Activated naive CD8-positive, alpha-beta T cell treated with anti-CD3 and anti-CD28 coated beads, Interleukin-2, amount 10 ng/mL, durations not matched to agents 7 days and 5 days (primary cell): ENCODE measurements at regions not wholly inside any gene's neighbourhood (a gene's known extent, or its start where the extent isn't known, plus 50 kb on each side); places are given as distances from the start of the nearest gene placed in this dataset.

ENCODE experiments used
- ATAC-seq: fragments of 150-1000 bp; cut with Tn5 transposase; one replicate; pipeline ENCODE4 v1.10.0; 2021; ENCODE audit warnings: low read depth, moderate library complexity
- POLR2A ChIA-PET: fragments of 350-600 bp; sonication (Branson Sonifier 250); formaldehyde crosslinking; loops from one replicate; lab custom pipeline; 2021; ENCODE audit warnings: antibody characterized with exemption; lab: Charles Lee
- DNase-seq: peaks from one replicate; pipeline ENCODE4 v3.0.0; 2021
- H3K27ac Mint-ChIP-seq: one replicate; pipeline ENCODE4 v1.8.0; 2022; ENCODE audit warnings: mild to moderate bottlenecking, mixed read lengths
- H3K27me3 Mint-ChIP-seq: one replicate; pipeline ENCODE4 v1.8.0; 2022; ENCODE audit warnings: mild to moderate bottlenecking, moderate library complexity, mixed read lengths
- H3K36me3 Mint-ChIP-seq: one replicate; pipeline ENCODE4 v1.8.0; 2021; ENCODE audit warnings: mild to moderate bottlenecking, mixed read lengths
- H3K4me1 Mint-ChIP-seq: one replicate; pipeline ENCODE4 v1.8.0; 2021; ENCODE audit warnings: mixed read lengths
- H3K4me3 Mint-ChIP-seq: one replicate; pipeline ENCODE4 v1.8.0; 2022; ENCODE audit warnings: mild to moderate bottlenecking, moderate library complexity, mixed read lengths
- H3K9me3 Mint-ChIP-seq: one replicate; pipeline ENCODE4 v1.8.0; 2021; ENCODE audit warnings: mixed read lengths

DNA sequence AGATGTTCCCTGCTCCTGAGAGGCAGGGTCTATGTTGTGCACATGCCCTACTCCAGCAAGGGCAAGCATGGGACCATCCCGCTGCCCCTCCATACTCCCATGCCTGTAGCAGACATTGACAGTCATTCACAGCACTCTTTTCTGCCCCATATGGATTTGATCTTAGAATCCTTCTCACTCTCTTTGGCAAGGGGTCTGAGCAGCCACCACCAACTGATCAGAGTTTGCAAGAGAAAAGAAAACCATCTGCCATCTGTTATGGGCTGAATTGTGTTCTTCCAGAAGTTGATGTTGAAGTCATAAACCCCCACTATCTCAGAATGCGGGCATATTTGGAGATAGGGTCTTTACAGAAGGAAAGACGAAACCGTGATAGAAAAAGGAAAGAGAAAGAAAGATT lies 315.1 kb upstream of the CLINT1 start:
- POLR2A ChIA-PET, result no interaction called here
- Mint-ChIP-seq H3K27ac (no peak overlapping the region), H3K9me3 (no peaks in the 10 kb centered on the region), H3K27me3 (peaks cover 7% of the 10 kb centered on the region), H3K4me3 (no peak overlapping the region), H3K4me1 (no peaks in the 10 kb centered on the region), H3K36me3 (no peaks in the 10 kb centered on the region)
- ATAC-seq (no peak), DNase-seq (no peak)

- Mint-ChIP-seq H3K4me3 (no peak overlapping the region), H3K4me1 (no peaks in the 10 kb centered on the region), H3K9me3 (no peaks in the 10 kb centered on the region), H3K27ac (no peak overlapping the region), H3K27me3 (peaks cover 7% of the 10 kb centered on the region), H3K36me3 (no peaks in the 10 kb centered on the region)
- POLR2A ChIA-PET, result no interaction called here
- ATAC-seq (no peak), DNase-seq (no peak)
Observed at GRCh38 chr5:158172005-158172404, 313.1 kb upstream of the CLINT1 start.

GRCh38 chr5:158170534-158170933 lies 311.6 kb upstream of the CLINT1 start:
- DNase-seq (no peak), ATAC-seq (no peak)
- no peaks in the 10 kb centered on the region for H3K9me3 Mint-ChIP-seq
- no peak overlapping the region for H3K27ac Mint-ChIP-seq
- H3K36me3 Mint-ChIP-seq, result no peaks in the 10 kb centered on the region
- POLR2A ChIA-PET, result no interaction called here
- peaks cover 1% of the 10 kb centered on the region for H3K4me1 Mint-ChIP-seq
- no peak overlapping the region for H3K4me3 Mint-ChIP-seq
- H3K27me3 Mint-ChIP-seq, result peaks cover 7% of the 10 kb centered on the region

DNA sequence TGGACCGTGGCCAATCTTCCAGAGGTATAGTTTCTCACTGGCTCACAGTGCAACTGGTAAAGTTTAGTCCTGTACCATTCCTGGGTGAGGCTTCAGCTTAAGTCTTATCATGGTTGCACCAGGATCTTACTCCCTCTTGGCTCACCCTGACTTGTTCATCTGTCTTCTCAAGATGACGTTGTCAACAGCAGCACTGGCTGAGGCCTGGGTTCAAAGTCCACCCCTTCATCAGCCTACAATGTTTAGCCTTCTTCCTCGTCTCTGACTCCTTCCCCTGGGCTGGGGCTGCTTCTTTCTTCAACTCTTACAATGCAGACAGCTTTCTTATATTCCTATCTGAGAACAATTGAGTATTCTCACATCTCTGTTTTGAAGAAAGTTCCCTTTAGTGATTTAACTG lies 311.1 kb upstream of the CLINT1 start:
- H3K4me3 Mint-ChIP-seq, result no peak overlapping the region
- POLR2A ChIA-PET, result no interaction called here
- DNase-seq (no peak), ATAC-seq (no peak)
- H3K9me3 Mint-ChIP-seq, result no peaks in the 10 kb centered on the region
- H3K27ac Mint-ChIP-seq, result no peak overlapping the region
- H3K4me1 Mint-ChIP-seq, result peaks cover 1% of the 10 kb centered on the region
- H3K36me3 Mint-ChIP-seq, result no peaks in the 10 kb centered on the region
- peaks cover 7% of the 10 kb centered on the region for H3K27me3 Mint-ChIP-seq

- Mint-ChIP-seq H3K27ac (no peak overlapping the region), H3K9me3 (no peaks in the 10 kb centered on the region), H3K4me3 (no peak overlapping the region), H3K4me1 (peaks cover 1% of the 10 kb centered on the region), H3K27me3 (peaks cover 5% of the 10 kb centered on the region), H3K36me3 (no peaks in the 10 kb centered on the region)
- DNase-seq (no peak), ATAC-seq (no peak)
- POLR2A ChIA-PET, result no interaction called here
Observed at GRCh38 chr5:158166424-158166823, 307.5 kb upstream of the CLINT1 start.

- DNase-seq (no peak), ATAC-seq (no peak)
- Mint-ChIP-seq H3K9me3 (no peaks in the 10 kb centered on the region), H3K36me3 (no peaks in the 10 kb centered on the region), H3K4me3 (no peak overlapping the region), H3K27me3 (peaks cover 5% of the 10 kb centered on the region), H3K4me1 (peaks cover 1% of the 10 kb centered on the region), H3K27ac (no peak overlapping the region)
- POLR2A ChIA-PET, result no interaction called here
Observed at GRCh38 chr5:158165647-158166046, 306.7 kb upstream of the CLINT1 start.

DNA sequence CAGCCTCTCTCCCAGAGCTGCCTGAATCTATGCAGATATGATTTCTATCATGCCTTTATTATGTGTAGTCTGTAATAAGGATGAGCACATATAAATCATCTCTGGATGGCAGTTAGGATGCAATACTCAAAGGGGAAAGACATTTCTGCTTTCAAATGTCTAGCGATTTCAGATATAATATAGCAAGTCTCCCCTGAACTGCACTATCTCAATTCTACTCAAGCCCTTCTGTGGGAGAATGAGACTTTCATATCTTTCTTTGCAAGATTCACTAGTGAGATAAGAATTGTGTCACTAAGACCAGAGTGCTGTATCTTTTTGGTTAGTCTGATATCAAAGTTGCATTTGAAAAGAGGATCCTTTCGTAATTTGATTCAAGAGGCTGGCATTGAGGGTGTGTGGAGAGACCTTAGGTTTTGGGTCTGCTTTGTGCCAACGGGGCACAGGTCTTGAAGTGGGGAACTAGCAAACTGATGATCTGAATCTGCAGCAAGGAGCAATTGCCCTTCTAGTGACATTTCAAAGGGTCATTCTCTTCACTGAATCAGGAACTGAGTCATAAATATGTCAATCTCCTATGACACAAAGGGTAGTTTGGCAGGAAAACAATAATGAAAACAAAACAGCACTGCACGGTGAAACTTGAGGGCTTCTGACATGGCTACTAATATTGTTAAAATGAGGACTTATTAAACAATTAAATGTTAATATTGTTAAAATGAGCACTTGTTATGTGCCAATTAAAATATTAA lies 305.5 kb upstream of the CLINT1 start:
- no peaks in the 10 kb centered on the region for H3K36me3 Mint-ChIP-seq
- no peak overlapping the region for H3K4me3 Mint-ChIP-seq
- DNase-seq (no peak), ATAC-seq (no peak)
- peaks cover 1% of the 10 kb centered on the region for H3K4me1 Mint-ChIP-seq
- H3K27ac Mint-ChIP-seq, result no peak overlapping the region
- H3K9me3 Mint-ChIP-seq, result no peaks in the 10 kb centered on the region
- POLR2A ChIA-PET, result no interaction called here
- no peaks in the 10 kb centered on the region for H3K27me3 Mint-ChIP-seq

DNA sequence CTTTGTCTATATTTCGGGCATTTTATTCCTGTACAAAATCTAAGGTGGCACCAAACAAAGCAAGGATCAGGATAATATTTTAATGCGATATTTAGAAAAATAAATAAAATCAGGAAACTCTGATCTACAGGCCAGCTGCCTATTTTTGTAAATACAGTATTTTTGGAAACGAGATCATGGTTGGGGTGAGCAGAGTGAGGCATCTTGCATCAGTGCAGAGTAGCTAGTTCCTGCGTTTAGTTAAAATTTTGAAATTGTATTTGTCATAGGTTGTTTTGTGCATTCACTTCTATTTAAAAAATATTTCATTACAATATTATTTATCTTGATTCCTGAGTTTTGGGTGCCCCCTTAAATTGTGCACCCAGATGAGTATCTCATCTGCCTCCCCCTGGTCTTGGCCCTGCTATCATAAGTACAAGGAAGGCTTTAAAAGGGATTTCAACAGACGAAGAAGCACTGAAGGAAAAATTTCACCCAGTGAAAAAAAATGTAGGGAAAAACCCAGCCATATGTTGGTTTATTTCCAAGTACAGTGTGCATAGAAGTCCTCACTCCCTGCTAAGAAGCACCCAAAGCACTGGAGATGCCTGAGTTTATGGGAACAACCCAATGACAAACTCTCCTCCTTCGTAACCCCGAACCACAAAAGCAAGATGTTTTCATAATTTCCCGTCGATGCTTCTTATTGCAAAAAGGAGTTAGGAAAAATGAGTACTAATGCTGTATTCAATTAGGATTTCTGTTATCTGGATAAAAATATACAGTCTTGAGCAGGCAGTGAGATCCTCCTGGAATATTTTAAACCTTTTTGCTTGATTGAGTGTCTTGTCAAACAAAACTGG lies 304.7 kb upstream of the CLINT1 start:
- no peak for ATAC-seq
- H3K9me3 Mint-ChIP-seq, result no peaks in the 10 kb centered on the region
- H3K27me3 Mint-ChIP-seq, result no peaks in the 10 kb centered on the region
- H3K27ac Mint-ChIP-seq, result no peak overlapping the region
- POLR2A ChIA-PET, result no interaction called here
- no peaks in the 10 kb centered on the region for H3K36me3 Mint-ChIP-seq
- H3K4me1 Mint-ChIP-seq, result peaks cover 1% of the 10 kb centered on the region
- H3K4me3 Mint-ChIP-seq, result no peak overlapping the region
- DNase-seq, result no peak

- H3K4me3 Mint-ChIP-seq, result no peak overlapping the region
- no peaks in the 10 kb centered on the region for H3K27me3 Mint-ChIP-seq
- no peaks in the 10 kb centered on the region for H3K9me3 Mint-ChIP-seq
Observed at GRCh38 chr5:158162479-158163034, 303.6 kb upstream of the CLINT1 start.

DNA sequence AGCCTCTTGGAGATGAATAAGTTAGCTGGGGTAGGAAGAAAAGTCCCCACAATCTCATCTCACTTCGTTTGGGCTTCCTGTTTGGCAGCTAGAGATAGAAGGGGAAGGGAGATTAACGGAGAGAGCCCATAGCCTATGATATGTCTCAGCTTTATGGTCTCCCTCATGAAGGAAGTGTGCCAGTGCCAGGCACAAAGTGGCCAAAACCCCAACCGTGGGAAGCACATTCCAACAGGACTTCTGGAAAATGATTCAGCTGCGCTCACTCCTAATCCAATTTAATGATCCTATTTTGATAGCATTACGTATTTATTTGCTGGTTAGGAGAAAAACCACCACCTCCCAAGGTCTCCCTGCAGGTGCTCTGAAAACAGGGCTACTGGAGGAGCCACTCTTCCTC lies 303.1 kb upstream of the CLINT1 start:
- H3K27ac Mint-ChIP-seq, result no peak overlapping the region
- peaks cover 2% of the 10 kb centered on the region for H3K27me3 Mint-ChIP-seq

More at GRCh38 chr5:158162479-158163034, 303.6 kb upstream of the CLINT1 start:
- POLR2A ChIA-PET, result no interaction called here
- no peak for DNase-seq
- ATAC-seq, result no peak
- Mint-ChIP-seq H3K36me3 (no peaks in the 10 kb centered on the region), H3K27ac (no peak overlapping the region), H3K4me1 (peaks cover 1% of the 10 kb centered on the region)

DNA sequence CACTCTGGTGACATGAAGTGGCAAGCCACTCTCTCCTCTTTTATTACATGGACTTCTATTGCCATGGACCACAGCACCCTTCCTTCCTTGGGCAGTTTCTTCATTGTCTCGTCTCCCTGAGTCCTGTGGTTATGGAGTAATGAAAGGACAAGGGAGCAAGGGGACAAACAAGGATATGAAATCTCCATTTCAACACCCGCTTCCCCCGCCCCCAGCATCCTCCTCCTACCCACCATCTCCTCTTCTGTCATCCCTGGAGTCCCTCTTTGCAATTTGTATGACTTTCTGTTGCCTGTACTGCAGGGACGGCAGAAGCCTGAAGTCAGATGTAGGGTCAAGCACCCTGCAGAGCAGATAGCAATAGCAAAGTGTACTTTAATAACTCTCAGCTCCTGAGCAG lies 300.7 kb upstream of the CLINT1 start:
- no peak for DNase-seq
- H3K36me3 Mint-ChIP-seq, result no peaks in the 10 kb centered on the region
- no peaks in the 10 kb centered on the region for H3K4me1 Mint-ChIP-seq
- H3K27me3 Mint-ChIP-seq, result peaks cover 4% of the 10 kb centered on the region
- no peak for ATAC-seq
- no peak overlapping the region for H3K4me3 Mint-ChIP-seq
- POLR2A ChIA-PET, result no interaction called here
- H3K9me3 Mint-ChIP-seq, result no peaks in the 10 kb centered on the region
- no peak overlapping the region for H3K27ac Mint-ChIP-seq

More for the DNA sequence above, 303.1 kb upstream of the CLINT1 start:
- POLR2A ChIA-PET, result no interaction called here
- no peak for ATAC-seq
- Mint-ChIP-seq H3K9me3 (no peaks in the 10 kb centered on the region), H3K4me3 (no peak overlapping the region), H3K36me3 (no peaks in the 10 kb centered on the region), H3K4me1 (peaks cover 1% of the 10 kb centered on the region)
- DNase-seq, result no peak

DNA sequence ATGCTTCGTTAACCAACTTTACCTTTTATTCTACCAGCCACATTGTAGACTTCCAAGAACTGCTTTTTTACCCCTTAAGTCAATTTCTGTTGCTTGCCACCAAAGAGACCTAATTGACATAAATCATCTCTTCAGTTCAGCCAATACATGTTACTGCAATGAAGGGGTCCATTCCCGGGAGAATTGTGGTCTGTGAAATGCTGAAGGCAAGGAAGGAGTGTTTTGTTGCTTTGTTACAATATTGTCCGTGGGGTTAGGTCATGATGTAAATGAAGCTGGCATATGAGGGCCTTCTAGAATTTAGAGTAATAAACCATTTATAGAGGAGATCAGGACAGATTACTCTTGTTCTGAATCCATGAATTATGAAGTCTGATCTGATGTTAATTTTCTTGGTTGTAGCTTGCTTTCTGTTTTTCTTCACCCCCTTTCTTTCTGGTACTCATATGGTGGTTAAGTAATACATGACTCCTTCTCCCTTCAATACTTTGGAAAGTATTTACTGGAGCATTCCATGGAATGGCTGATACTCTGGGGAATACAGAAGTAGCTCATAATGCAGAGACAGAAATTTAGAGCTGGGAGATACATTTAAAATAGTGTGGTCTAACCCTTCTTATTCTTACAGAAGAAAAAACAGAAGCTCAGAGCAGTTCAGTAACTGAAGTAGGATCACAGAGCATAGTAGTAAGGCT lies 297.0 kb upstream of the CLINT1 start:
- Mint-ChIP-seq H3K9me3 (no peaks in the 10 kb centered on the region), H3K4me1 (no peaks in the 10 kb centered on the region), H3K36me3 (no peaks in the 10 kb centered on the region), H3K4me3 (no peak overlapping the region), H3K27ac (no peak overlapping the region), H3K27me3 (peaks cover 4% of the 10 kb centered on the region)
- POLR2A ChIA-PET, result no interaction called here
- no peak for ATAC-seq
- no peak for DNase-seq

GRCh38 chr5:158155067-158155466 lies 296.1 kb upstream of the CLINT1 start:
- Mint-ChIP-seq H3K27ac (no peak overlapping the region), H3K27me3 (peaks cover 4% of the 10 kb centered on the region), H3K9me3 (no peaks in the 10 kb centered on the region), H3K4me1 (no peaks in the 10 kb centered on the region), H3K36me3 (no peaks in the 10 kb centered on the region), H3K4me3 (no peak overlapping the region)
- DNase-seq (no peak), ATAC-seq (no peak)
- POLR2A ChIA-PET, result no interaction called here
